RCC 7860 (cell line): ENCODE measurements at regions not wholly inside any gene's neighbourhood (a gene's known extent, or its start where the extent isn't known, plus 50 kb on each side); places are given as distances from the start of the nearest gene placed in this dataset.

Experiments used
- DNase-seq: peaks from one replicate; pipeline ENCODE4 v3.0.0-alpha.2; 2015; ENCODE audit warnings: low spot score
- FAIRE-seq: peaks from 2 replicates; lab custom pipeline; 2012; peaks lifted over from hg19 to GRCh38; lab: Jason Lieb, UNC

DNA sequence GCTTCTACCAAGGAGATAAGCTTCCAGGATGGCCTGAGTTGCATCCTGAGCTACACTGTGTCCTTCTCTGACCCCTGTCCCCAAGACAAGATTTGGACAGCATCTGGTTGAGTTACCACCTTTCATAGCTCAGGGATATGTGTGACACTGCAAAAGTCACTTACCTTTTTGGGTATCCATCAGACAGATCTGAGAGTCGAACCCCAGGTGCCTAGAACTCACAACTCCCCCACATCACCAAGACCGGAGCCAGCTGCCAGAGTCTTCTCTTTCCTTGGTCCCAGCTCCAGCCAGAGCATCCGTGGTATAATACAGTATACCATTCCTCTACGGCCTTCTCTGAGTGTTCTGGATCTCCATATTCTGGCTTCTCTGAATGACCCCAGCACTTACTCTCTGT, 133.0 kb downstream of the CD83 start:
- no peak for DNase-seq
- FAIRE-seq, result no peak

DNA sequence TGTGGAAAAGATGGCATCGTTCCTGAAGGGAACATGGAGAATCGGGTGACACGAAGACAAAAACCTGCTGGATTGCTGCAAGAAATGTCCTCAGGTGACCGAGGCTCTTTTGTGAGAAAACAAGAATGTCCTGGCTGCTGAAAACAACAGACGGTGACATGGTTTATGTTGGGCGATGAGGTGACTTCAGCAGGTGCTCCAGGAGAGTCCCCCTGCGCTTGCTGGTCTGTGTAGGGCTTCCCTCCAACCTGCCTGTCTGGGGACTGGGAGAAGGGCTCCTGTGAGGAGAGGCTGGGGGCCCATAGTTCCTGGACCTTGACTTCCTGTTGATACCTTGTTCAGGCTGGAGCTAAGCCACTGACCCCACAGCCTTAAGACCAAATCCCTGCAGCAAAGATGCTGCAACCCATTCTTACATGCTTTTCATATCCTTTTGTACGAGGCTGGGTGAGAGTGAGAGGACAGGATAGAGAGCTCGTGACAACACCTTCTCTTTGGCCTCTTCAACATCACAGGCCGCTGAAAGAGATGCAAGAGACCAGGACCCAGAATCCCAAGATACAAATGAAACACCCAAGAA, 134.8 kb downstream of the CD83 start:
- FAIRE-seq (no peak), DNase-seq (no peak)

DNA sequence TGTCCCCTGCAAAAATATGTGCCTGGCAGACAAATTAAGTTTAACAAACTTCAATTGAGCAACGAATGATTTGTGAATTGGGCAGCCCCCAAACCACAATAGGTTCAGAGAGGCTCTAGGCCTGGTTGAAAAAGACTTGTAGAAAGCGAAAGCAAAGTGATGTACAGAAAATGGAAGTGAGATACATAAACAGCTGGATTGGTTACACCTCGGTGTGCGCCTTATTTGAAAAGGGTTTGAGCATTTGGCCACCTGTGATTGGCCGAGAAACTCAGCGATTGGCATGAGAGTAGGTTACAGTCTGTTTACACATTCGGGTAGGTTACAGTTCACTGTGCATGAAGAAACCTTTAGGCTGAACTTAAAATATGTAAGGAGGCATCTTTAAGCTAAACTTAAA, 136.9 kb downstream of the CD83 start:
- DNase-seq, result no peak
- no peak for FAIRE-seq

DNA sequence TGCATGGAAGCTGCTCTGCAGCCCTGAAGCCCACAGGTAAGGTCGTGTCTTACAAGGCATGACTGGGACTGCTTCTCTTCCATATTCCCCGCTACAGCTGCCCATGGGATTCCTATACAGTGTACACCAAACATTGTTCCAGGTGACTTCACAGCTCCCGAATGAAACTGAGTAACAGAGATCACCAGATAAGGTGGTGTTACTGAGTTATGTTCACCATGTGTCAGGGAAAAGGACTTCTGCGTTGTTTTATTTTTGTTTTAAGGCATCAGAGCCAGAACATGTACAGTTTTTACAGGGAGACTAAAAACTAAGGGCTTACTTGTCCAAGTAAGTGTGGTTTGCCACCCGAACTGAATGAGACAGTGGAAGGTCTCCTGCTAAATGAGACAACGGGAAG, 138.3 kb downstream of the CD83 start:
- DNase-seq, result no peak
- no peak for FAIRE-seq

DNA sequence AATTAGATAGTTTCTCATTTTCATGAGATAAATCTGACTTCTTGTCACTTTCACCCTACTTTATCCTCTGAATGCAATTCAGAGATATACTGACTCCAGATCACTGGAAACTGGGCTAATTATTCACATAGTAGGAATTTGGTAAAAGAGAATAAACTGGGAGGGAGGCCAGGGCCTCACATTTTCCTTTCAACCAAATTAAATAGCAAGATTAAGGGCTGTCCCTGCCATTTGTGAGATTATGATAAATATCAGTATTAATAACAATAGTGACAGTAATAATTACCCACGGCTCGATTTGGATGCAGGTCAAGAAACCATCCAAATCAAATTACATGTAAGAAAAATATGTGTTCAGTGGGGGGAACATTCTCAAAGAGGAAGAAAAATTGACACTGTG, 140.5 kb downstream of the CD83 start:
- no peak for DNase-seq
- no peak for FAIRE-seq

DNA sequence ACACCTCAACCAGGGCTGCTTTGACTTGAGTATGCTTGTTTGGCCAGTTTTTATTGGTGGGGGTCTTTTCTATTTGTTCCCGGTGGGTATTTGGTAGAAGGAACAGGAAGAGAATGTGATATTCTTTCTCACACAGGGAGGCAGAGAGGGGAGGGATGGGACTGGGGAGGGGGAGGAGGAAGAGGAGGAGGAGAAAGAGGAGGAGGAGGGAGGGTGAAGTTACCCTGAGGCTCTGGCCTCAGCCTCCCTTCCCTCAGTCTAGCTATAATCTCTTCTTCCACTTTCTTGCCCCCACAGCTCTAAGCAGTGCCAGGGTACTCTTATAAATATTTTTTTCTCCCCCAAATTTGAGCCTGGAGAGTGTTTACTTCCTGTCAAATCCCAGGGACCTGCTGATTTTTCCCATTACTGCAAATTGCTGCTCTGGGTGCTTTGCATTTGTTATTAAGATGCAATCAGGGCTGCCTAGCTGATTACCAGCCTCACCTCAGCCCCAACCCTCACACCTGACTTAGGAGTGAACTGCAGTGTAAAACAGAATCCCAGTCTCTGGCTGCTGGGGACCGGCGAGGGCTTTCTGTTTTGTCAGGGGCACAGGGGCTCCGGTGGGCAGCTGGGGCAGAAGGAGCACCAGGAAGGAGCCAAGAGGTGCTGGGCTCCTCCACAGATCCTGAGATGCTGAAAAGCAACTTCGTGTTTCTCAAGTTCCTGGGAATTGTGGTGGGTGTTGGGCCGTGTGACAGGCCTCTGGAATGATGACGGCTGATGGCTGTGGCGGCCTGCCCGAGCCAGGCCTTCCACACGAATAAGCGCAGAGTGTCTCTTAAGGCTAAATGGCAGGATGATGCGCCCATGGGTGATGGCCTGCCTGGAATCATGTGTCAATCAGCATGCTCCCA, 141.4 kb downstream of the CD83 start:
- no peak for DNase-seq
- no peak for FAIRE-seq

DNA sequence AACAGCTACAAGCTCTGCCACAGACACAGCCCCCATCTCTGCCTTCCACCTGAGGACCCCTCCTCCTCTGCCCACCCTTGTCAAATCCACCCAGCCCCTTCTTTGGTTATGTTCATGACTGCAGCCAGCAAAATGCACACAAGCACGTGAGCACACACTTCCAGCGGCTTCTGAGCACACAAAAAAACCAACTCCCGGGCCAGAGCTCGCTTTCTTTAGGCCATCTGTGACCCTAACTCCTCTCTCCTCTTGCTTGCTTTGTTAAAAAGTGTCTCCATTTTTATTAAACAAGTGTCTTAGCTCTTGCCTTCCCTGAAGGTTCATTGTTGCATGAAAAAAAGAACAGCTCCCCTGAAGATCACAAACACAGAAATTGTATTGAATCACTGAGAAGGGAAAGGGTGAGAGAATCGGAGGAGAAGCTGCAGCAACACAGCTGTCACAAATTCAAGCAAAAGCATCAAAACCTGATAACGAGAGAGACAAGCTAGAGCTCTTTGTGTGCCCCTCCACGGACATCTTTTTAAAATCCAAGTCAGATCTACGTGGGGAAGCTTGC, 142.1 kb downstream of the CD83 start:
- no peak for FAIRE-seq
- DNase-seq, result no peak

DNA sequence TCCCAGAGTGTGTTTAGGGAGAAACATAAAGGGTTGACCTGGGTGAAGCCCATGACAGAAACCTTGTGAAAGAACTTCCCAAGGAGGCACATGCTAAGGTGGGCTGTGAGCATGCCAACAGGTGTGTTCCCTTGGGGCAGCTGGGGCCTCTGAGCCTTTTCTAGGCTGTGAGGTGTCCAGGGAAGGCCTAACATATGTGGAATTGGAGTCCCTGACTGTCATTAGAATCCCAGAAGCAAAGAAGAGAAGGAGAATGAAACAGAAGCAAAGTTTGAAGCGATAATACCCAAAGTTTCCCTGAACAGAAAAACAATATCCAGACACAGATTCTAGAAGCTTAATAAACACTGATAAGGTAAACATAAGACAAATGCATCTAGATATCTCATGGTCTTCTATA, 143.3 kb downstream of the CD83 start:
- DNase-seq (no peak), FAIRE-seq (no peak)

DNA sequence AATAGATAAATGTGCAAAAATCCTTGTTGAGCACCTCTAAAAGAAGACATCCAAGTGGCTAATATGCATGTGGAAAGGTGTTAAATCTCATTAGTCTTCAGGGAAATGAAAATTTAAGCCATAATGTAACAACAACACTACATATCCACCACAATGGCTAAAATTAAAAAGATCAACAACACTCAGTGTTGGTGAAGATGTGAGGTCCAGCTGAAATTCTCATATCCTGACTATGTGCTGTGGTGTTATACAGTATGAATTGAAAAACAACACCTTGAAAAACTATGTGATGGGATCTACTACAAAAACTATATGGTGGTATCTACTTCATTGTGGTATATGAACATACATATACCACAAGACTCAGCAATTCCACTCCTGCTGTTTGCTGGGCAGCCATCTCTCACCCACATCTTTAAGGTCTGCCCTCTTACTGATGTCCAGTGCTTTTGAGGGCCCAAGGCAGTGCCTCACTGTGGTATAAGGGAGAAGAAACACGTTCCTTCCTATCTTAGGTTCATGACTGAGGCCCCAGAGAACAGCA, 146.4 kb downstream of the CD83 start:
- DNase-seq, result no peak
- no peak for FAIRE-seq

DNA sequence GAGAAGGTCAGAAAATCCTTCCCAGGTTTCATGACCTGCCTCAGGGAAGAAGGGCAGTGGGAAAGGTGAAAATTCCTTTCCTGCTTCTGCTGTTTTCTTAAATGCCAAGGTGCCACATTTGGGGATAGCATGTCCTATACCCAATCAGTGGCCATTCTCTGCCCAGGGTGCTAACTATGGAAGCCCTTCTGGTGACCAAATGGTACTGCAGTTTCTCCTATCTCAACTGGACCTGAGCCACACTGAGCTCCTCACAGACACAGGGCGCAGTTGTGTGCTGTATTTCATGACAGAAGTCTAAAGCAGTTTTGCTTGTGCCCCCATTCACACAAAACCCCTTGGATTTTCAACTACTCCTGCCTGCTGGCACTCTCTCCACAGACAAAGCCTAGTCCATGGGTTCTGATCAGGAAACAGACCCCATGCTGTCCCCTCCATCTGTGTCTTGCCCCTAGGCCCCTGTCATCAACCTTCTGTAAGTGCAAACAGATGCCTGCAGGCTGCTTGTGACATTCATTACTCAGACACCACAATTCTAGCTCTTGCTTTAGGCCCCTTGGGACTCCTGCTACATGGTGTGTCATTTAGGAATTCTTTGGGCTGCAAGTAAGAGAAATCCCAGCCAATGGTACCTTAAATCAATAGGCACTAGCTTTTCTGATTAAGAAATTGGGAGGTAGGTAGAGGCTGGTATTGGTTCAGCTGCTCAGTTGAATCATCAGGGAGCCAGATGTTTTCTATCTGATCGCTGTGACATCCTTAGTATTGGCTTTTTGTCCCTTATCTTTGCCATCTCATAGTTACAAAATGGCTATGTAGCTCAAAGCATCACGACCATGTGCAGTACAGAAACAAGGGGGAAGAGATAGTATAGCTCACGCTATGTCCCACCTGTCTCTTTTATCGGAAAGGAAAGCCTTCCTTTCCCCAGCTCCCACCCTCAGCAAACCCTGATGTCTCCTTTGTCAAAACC, 147.8 kb downstream of the CD83 start:
- no peak for DNase-seq
- no peak for FAIRE-seq

DNA sequence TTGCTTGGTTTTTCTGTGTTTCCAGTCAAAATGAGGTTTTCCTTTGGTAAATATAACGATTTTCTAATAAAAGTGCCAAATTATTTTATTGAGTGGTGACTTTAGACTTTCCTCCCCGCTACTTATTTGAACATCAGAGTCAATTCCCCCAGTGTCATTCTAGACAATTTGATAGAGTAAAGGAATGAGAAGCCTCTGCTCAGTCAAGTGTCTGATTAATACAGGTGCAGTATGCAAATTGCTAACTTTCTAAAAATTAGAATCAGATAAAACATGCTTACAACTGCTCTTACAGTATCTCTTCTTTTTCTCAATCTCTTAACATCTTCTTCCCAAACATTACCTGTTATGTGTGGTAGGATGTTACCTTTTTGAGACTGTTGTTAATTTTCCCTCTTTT, 148.7 kb downstream of the CD83 start:
- DNase-seq (no peak), FAIRE-seq (no peak)

DNA sequence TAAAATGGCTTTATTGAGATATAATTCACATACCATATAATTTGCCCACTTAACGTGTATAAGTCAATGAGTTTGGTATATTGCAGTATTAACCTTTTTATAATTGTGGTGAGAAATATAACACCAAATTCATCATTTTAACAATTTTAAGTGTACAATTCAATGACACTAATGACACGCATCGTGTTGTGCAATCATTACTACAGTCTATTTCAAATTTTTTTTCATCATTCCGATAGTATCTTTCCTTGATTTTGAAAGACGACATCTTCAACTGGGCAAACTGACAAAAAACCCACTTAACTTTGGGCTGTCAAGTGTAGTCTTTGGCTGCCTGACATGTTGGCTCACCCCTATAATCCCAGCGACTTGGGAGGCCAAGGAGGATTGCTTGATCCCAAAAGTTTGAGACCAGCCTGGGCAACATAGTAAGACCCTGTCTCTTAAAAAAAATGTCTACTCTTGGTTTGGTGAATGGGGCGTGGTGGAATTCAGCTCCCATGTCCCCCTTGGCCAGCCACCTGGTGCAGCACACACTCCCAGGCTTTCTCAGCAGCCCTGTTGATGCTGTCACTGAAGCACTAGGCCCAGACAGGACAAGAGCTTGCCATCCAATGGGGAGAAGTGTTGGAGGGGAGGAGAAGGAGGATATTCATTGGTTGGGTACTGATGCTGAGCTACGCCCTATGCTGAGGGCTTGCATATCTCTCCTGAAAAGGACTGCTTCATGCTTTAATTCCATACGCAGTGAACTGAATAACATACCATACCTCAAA, 150.5 kb downstream of the CD83 start:
- DNase-seq, result no peak

DNA sequence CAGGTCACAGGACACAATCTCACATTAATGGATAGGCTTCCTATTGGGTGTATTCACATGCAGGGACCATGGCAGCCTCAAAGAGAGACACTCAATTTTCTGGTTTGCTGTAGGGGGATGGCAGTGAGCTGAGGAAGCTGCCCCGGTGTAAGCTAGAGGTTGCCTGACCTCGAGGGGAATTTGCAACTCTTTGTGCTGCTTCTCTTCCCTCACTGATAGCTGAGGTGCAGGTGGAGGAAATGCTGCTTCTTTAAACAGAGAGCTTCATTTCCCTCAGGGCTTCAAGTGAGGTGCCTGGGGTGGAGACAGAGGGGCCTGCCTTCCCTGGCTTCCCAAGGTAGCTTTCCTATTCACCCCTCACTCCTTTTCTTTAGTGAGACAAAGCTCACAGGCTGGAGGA, 151.9 kb downstream of the CD83 start:
- no peak for FAIRE-seq
- no peak for DNase-seq

More for the DNA sequence above, 150.5 kb downstream of the CD83 start:
- FAIRE-seq, result no peak

DNA sequence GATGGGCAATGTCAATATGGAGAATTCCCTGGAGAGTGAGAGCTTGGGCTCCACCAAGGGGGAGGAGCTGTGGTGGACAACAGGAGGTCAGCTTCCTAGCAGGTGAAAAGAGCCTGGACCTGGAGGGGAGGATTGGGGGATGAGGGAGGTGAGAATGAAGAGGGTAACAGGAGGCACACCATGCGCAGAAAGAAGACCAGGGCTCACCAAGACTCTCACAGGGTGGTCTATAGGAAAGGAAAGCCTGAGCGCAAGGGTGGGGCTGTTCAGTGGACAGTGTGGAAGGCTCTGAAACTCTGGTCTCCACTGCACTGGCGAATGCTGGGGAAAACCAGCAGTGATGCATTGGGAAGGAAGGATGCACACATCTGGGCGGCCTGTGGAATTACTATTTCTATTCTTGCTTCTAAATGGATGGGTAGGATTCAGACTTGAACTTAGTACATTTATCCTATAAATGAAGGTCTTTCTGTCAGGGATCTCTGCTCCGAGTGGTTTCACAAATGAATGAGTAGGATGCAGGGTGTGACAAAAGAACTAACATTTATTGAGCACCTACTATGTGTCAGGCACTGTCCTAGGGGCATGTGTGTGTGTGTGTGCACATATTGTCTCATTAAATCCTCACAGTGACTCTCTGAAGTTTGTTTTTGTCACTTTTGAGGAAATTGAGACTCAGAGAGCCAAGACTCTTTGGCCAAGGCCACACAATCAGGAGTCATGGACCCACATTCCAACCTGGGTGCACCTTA, 152.7 kb downstream of the CD83 start:
- DNase-seq, result no peak

DNA sequence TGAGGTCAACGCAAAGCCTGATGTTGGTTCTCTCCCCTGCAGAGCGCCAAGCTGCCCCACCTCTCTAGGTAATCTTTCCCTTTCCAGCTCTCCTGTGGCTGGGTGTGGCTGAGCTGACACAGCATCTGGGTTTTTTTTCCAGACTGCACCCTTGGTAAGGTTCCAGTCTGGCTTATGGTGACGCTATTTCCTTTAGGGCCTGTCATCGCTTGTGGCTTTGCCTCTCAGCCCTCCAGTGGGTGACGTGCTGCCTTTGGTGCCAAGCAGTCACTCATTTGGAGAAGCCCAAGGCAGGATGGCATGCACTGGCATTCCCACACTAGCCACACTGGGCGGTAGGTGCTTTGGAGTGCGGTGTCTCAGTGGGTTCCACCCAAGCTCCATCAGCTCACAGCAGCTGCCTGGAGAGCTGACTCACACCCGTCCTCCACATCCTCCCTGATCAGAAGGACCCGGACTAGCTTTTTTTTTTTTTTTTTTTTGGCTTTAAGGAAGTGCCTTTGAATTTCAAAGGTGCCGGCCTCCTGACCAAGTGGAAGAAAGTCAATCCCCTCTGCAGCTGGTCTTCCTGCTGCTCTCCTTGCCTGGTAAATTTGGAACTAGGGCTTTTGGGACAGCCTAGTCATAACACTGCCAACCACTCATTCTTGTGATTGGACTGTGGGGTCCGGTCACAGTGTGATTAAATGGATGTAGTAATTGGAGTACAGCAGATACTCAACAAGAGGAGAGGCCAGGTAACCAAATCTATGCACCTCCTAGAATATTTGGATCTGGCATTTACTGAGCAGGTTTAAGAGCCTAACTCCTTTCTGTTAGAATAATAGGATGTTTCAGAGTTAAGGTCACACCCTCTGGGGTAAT, 153.6 kb downstream of the CD83 start:
- peak; percentile 97 for FAIRE-seq
- DNase-seq, result peak; percentile 99

More for the DNA sequence above, 152.7 kb downstream of the CD83 start:
- FAIRE-seq, result no peak

DNA sequence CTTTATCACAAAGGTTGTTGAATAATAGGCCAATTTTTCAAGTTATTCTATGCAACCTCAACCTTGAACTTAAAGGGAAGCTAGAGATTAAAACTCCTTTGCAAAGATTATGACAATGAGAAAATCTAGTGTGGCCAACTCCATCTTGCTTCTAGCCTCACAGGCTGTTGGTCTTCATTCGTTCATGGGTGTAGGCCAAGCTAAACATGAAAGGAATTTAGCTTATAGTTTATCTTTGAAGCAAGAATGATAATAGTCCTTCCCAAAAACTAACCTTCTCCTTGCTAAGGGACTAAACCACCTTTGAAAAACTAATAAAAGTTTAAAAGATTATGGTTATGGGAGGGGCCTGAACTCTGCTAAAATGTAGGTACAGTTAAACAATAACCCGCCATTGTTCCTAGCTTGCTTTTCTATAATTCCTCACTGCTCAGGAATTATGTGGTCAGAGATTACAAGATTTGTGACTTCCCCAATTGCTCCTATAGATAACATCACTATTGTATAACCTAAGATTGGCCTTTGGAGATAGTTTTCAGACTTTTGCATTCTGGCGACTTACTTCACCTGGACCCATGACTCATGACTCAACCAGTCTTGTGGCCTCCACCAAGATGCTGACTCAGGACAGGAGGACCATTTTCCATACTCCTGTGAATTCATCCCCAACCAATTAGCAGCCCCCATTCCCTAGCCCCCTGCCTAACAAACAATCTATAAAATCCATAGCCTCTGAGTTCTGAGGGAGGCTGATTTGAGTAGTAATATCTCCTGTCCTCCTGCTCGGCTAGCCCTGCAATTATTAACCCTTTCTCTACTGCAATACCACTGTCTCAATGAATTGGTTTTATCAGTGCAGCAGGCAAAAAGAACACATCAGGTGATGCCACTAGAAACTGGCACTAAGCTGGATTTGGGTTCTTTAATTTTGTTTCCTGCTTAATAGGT, 154.5 kb downstream of the CD83 start:
- DNase-seq, result peak; percentile 97
- FAIRE-seq, result peak; percentile 88

DNA sequence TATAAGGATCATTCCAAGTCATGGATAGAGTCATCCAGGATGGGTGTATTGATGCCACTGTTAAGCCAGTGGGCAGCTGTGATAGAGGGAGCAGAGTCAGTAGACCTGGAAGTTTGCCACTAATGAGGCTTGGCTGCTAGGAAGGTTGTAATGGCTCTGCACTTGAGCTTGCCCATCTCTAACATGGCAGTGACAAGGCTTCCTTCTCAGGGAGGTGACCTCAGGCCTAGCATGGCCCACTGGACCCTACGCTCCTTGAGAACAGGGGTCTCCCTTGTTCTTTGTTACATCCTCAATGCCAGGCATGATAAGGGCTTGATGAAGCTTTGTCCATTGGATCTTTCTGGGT, 155.1 kb downstream of the CD83 start:
- FAIRE-seq (no peak), DNase-seq (no peak)
